Left ventricle myocardium superior (tissue), 1 donor: ENCODE measurements at regions not wholly inside any gene's neighbourhood (a gene's known extent, or its start where the extent isn't known, plus 50 kb on each side); places are given as distances from the start of the nearest gene placed in this dataset.

Experiments used
- ATAC-seq: fragments of 200-7000 bp; cut with Tn5 transposase; one replicate; pipeline ENCODE4 v1.9.1; 2020; ENCODE audit warnings: mild to moderate bottlenecking, moderate library complexity
- DNase-seq: peaks from one replicate; pipeline ENCODE4 v3.0.0-alpha.2; 2020
- intact Hi-C: fragments of 100-400 bp; cut with micrococcal nuclease; formaldehyde crosslinking; loops from one replicate; pipeline ENCODE4 v1.11.0; 2022
- donor health status: DM: no; HTN: yes; CAD: no; lungs with severe emphysema.

GRCh38 chr21:43281661-43282357 is 113.0 kb downstream of the CRYAA start:
- peak; percentile 9 for DNase-seq
- intact Hi-C loops: no loop called here
- ATAC-seq: no peak

DNA sequence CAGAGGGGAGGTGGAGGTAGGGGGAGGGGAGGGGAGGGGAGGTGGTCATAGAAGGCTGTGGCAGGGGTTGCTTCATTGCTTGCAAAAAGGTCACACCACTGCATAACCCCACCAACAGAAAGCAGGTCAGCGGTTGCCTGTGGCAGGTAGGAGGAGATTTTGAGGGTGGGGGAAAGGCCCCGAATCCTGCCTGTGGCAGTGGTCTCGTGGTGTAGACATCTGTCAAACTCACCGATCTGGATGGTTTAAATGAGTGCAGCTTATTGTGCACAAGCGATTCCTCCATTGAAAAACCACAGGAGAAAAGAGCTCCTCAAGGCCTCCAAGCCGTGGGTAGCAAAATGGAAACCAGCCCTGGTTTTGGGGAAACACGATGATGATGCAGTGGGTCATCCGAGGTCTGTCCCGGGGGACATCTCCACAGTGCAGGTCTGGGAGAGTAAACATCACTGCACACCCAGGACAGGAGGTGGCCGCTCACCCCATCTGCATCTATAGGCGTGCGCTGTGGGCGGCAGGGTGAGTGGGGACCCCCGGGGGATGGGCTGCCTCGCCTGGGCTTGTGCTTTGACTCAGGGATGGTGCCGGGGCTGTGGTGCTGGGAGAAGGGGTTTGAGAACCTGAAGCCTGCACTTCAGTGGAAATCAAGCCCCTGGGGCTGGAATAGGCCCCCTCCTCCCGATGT is 112.3 kb downstream of the CRYAA start:
- no peak for ATAC-seq
- DNase-seq: peak; percentile 12
- intact Hi-C loops: no loop called here

DNA sequence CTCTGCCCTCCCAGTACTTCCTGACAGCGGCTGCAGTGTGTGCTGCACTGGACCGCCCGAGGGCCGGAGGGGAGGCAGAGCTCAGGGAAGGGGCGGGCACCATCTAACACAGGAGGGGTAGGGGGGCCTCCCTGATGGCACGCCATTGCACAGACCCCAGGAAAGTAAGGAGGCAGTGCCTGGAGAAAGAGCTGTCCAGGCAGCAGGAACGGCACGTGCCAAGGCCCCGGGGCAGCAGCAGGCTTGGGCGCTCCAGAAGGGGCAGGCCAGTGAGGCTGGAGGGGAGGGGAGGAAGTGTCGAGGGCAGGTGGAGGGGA is 110.7 kb downstream of the CRYAA start:
- intact Hi-C loops: no loop called here
- no peak for ATAC-seq

DNA sequence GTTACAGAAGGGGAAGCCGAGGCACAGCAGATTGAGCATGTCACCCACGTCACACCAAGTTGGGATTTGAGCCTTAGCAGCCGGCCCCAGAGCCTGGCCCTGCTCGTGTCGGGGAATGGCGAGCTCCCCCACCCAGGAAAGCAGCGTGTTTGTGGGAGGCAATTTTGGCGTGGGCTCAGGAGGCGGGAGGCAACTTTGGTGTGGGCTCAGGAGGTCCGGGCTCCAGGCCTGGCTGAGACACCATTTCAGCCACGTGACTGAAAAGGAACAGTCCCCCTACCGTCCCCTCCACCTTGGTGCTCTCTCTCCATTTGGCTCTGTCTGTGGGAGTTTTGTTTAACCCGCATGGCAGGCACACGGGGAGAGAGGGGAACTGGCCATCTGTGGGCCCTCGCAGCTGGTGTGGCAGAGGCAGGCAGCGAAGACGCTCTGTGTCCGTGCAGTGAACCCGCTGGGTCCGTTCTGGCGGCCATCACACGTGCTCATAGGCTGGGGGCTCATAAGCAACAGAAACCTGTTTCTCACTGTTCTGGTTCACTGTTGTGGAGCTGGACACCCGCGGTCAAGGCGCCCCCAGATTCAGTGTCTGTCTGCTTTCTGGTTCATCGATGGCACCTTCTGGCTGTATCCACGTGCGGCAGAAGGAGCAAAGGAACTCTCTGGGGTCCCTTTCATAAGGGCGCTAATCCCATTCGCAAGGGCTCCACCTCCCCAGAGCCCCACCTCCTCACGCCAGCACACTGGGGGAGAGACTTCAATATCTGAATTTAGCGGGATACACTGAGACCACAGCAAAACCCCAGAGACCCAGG is 110.2 kb downstream of the CRYAA start:
- DNase-seq (peak; percentile 15), ATAC-seq (no peak)
- intact Hi-C loops: no loop called here

More for the DNA sequence above, 110.7 kb downstream of the CRYAA start:
- peak; percentile 20 for DNase-seq

DNA sequence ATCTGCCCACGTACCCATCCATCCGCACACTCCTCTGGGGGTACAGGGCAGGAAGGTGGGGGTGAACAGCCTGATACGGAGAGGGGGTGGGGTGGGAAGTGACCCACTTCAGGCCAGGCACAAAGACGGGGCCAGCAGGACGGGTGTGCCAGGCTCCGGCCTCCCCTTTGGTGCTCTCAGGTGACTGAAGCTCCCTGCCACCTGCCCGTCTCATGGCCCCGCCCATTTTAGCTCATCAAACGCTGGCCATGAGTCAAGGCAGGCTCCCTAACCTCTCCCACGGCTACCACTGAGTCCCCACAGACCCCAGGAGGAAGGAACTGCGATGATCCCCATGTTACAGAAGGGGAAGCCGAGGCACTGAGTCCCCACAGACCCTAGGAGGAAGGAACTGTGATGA is 109.6 kb downstream of the CRYAA start:
- DNase-seq (peak; percentile 30), ATAC-seq (no peak)
- intact Hi-C loops: no loop called here

- intact Hi-C loops: no loop called here
- ATAC-seq: peak; percentile 97
- peak; percentile 62 for DNase-seq
Measured at GRCh38 chr21:43277481-43278351, 108.9 kb downstream of the CRYAA start.

DNA sequence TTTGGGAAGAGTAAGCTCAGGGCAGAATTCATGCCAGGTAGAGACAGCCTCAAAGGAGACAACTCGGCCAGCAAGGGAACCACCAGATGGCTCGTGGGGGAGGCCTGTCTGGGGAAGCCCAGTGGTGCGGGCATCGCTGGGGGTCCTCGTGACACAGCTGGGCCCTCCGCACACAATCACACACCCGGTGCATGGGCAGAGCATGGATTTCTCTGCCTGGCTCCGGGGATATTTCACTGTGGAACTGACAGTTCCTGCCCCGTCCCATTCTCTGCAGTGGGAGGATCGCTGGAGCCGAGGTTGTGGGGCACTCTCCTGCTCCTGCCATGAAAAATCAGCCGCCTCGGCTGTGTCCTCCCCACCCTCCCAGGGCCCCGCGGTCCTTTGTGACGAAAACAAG is 108.0 kb downstream of the CRYAA start:
- DNase-seq: peak; percentile 13
- ATAC-seq: no peak

GRCh38 chr21:43275421-43276211 is 106.8 kb downstream of the CRYAA start:
- ATAC-seq (no peak), DNase-seq (peak; percentile 19)
- intact Hi-C loops: no loop called here

More for the DNA sequence above, 108.0 kb downstream of the CRYAA start:
- intact Hi-C loops: no loop called here

- intact Hi-C loops: no loop called here
- no peak for ATAC-seq
Measured at GRCh38 chr21:43274946-43275310, 106.1 kb downstream of the CRYAA start.

DNA sequence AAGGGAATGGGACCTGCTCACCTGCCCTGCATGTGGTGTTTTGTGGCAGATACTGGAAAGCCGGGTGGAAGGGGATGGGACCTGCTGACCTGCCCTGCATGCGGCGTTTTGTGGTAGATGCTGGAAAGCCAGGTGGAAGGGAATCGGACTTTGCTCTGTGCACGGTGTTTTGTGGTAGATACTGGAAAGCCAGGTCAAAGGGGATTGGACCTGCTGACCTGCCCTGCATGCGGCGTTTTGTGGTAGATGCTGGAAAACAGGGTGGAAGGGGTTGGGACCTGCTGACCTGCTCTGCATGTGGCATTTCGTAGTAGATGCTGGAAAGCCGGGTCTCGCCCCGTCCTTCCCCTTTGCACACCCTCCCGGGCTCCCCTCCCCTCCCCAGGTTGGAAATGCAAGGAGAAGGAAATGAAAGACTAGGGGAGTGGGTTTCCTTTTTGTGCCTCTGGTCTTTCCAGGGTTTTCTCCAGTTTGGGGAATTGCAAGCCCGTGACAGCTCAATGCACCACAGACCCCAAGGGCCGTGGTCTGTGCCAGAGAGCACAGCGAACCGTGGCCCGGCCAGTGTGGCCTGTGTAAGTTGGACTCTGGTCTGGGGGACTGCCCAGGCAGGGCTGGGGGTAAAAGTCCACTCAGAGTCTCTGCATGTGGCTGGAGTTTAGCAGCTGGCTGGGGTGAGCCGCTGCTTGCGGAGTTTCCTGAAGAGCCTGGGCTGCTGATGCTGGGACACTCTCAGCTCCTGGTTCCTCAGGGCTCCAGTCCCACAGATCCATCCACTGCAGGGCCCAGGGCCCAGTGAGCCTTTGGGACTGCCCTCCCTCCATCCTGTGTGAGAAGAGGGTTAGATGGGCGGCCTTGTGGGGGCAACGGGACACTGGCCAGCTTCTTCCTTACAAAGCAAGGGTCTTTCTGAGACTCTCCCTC is 105.5 kb downstream of the CRYAA start:
- intact Hi-C loops: no loop called here
- ATAC-seq (no peak), DNase-seq (peak; percentile 19)

More at GRCh38 chr21:43274946-43275310, 106.1 kb downstream of the CRYAA start:
- peak; percentile 11 for DNase-seq

- ATAC-seq (no peak), DNase-seq (no peak)
- intact Hi-C loops: no loop called here
Measured at GRCh38 chr21:43273708-43274021, 104.9 kb downstream of the CRYAA start.

- ATAC-seq (no peak), DNase-seq (peak; percentile 7)
- intact Hi-C loops: no loop called here
Measured at GRCh38 chr21:43273016-43273707, 104.4 kb downstream of the CRYAA start.

DNA sequence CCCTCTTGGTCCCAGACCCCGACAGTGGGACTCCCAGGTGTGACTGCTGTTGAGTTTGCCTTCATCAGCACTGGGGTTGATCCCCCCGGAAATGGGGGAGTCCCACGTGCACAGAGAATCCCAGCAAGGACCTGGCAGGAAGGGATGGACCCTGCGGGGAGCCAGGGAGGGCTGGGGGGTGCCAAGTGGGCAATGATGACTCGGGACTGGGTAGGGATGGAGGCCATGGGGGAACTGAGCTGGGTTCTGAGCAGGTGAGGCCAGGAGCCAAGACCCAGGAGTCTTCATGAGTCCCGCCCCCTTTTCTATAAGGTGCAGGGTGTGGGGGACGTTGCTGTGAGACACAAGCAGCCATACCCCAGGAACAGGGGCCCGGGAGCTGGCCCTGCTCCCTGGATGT is 103.8 kb downstream of the CRYAA start:
- DNase-seq: peak; percentile 8
- intact Hi-C loops: no loop called here
- no peak for ATAC-seq

GRCh38 chr21:43271452-43272020 is 102.7 kb downstream of the CRYAA start:
- no peak for ATAC-seq
- intact Hi-C loops: no loop called here
- peak; percentile 10 for DNase-seq

DNA sequence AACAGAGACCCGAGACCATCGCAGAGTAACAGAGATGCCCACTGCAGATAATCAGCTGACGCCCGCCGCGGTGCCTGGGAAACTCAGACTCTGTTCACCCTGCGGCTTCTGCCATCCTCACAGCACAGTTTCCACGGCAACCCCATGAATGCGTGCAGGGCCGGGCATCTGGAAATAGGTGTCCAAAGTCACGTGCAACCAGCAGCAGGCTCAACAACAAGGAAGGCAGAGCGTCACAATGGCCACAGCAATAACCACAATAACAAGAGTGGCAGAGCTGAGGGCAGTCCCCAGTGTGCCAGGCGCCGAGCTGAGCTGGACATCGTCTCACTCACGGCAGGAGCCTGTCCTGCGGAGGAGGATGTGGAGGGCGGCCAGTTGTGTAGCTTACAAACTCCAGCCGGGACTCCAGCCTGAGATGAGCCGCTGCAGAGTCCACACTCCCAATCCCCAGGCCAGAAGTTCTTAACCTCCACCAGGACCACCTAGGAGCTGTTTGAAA is 102.0 kb downstream of the CRYAA start:
- ATAC-seq (no peak), DNase-seq (peak; percentile 31)
- intact Hi-C loops: no loop called here

DNA sequence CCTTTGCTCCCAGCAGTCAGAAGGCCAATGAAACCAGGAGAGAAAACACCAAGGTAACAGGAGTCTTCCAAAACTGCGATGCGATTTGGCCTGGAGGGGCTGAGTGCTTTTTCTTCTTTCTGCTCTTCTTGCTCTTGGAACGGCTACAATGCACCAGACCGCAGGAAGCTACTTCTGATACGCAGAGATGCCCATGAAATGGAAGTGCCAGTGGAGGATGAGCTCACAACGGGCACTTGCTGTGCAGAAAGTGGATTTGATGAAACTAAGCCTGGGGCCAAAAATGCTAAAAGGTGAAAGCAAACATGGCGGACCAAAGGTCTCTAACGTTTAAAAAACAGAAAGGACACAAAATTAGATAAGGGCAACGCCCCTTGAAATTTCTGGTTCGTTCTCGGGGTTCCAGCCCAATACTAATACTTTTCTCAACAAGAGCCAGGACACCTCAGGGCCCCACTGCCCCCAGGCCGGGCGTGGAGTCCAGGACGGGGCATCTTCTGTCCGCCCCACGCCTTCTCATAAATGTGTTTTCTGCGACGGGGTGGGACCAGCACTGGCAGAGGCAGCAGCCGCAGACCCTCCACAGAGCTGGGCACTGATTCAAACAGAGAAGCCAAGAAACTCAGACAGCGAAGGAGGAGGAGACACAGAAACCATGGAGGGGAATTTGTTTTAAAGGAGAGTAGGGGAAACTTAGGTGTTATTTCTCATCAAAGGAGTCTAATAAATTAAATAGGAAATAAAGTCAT is 101.3 kb downstream of the CRYAA start:
- ATAC-seq (no peak), DNase-seq (peak; percentile 17)
- intact Hi-C loops: no loop called here
